Omental fat pad (tissue), 3 donors: ENCODE measurements at regions not wholly inside any gene's neighbourhood (a gene's known extent, or its start where the extent isn't known, plus 50 kb on each side); places are given as distances from the start of the nearest gene placed in this dataset.

Experiments
- ATAC-seq: fragments of 150-250 bp; one replicate; pipeline ENCODE4 v1.9.1; 2016; ENCODE audit warnings: mild to moderate bottlenecking, moderate library complexity; ENCODE audit not compliant: low FRiP score
- DNase-seq: peaks from one replicate; pipeline ENCODE4 v3.0.0-alpha.2; 2019; ENCODE audit warnings: low spot score
- TF ChIP-seq, protein P1 (sequence below), 3 donors: fragments of 450-650 bp; IDR thresholded peaks; one replicate each; pipeline ENCODE4 v1.5.1; 2016 to 2017; ENCODE audit warnings: antibody characterized with exemption in 3 of 3, mild to moderate bottlenecking in 3 of 3, moderate library complexity in 2 of 3

DNA sequence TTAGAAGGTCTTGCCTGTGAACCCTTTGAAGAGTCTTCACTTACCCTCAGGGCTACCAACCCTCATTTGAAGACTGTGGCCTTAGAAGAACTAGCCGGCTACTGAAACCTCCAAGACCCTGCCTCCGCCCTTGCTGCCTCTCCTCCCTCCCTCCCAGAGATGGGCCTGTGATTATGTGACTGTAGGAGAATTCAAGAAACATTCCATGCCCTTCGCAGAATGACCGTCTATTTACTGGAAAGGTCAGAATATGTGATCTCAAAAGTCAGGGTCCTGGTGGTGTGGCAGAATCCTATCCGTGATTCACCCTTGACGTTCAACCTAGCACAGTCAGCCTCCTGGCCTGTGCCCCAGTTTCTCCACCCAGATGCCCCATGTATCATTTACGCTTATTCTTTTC is 109.6 kb downstream of the CTNND1 start:
- ATAC-seq: no peak
- TF ChIP-seq, protein P1, sequence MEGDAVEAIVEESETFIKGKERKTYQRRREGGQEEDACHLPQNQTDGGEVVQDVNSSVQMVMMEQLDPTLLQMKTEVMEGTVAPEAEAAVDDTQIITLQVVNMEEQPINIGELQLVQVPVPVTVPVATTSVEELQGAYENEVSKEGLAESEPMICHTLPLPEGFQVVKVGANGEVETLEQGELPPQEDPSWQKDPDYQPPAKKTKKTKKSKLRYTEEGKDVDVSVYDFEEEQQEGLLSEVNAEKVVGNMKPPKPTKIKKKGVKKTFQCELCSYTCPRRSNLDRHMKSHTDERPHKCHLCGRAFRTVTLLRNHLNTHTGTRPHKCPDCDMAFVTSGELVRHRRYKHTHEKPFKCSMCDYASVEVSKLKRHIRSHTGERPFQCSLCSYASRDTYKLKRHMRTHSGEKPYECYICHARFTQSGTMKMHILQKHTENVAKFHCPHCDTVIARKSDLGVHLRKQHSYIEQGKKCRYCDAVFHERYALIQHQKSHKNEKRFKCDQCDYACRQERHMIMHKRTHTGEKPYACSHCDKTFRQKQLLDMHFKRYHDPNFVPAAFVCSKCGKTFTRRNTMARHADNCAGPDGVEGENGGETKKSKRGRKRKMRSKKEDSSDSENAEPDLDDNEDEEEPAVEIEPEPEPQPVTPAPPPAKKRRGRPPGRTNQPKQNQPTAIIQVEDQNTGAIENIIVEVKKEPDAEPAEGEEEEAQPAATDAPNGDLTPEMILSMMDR (IDR thresholded peaks at IDR 0.05): no peak
- no peak for DNase-seq

- ATAC-seq: no peak
- TF ChIP-seq, protein P1 (IDR thresholded peaks at IDR 0.05): no peak
- DNase-seq: no peak
Measured at GRCh38 chr11:57873196-57873911, 111.8 kb downstream of the CTNND1 start.

- TF ChIP-seq, protein P1 (IDR thresholded peaks at IDR 0.05): no peak
- DNase-seq: no peak
- ATAC-seq: no peak
Measured at GRCh38 chr11:57874981-57875380, 113.4 kb downstream of the CTNND1 start.

- ATAC-seq (no peak), DNase-seq (no peak)
- TF ChIP-seq, protein P1 (IDR thresholded peaks at IDR 0.05): no peak
Measured at GRCh38 chr11:57881647-57882046, 120.0 kb downstream of the CTNND1 start.

- ATAC-seq: no peak
- DNase-seq: no peak
- TF ChIP-seq, protein P1 (IDR thresholded peaks at IDR 0.05): no peak
Measured at GRCh38 chr11:57883630-57884029, 122.0 kb downstream of the CTNND1 start.

- no peak for ATAC-seq
- no peak for DNase-seq
- TF ChIP-seq, protein P1 (IDR thresholded peaks at IDR 0.05): no peak
Measured at GRCh38 chr11:57885298-57886050, 123.9 kb downstream of the CTNND1 start.

DNA sequence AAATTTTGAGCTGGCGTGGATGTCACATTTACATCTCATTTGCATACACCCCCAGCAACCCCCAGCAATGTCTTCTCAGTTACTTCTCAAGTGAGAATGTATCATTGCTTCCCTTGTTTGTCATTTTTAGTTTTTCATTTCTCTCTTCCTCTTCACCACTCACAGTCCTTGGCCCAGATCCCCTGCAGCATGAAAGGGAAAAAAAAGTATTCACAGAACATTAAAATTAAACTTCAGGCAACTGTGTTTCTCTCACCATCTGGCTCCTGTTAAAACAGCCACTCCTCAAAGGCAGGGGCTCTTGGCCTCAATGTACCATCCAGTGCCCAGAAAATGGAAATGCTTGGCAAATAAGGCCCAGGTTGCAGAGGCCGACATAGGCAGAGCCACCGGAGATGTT is 126.8 kb downstream of the CTNND1 start:
- TF ChIP-seq, protein P1 (IDR thresholded peaks at IDR 0.05): no peak
- ATAC-seq (no peak), DNase-seq (no peak)
